ENCODE measurements at regions not wholly inside any gene's neighbourhood (a gene's known extent, or its start where the extent isn't known, plus 50 kb on each side); places are given as distances from the start of the nearest gene placed in this dataset.

DNA sequence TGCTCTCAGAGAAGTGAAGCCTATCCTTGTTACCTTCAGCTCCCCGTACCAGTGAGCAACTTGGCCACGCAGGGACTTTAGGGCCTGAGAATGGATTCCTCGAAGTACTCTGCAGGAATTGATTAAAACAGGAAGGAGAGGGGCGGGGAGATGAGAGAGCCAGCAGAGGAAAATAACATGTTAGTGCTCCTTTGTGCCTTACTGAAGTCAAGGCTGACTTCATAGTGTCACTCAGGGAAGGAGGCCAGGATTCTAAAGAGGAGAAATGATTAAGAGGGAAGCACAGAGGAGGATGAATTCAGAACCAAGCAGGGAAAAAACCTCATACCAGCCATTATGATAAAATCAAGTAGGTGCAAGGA is 195.6 kb upstream of the RHOBTB1 start:
- TF ChIP-seq, protein P1, sequence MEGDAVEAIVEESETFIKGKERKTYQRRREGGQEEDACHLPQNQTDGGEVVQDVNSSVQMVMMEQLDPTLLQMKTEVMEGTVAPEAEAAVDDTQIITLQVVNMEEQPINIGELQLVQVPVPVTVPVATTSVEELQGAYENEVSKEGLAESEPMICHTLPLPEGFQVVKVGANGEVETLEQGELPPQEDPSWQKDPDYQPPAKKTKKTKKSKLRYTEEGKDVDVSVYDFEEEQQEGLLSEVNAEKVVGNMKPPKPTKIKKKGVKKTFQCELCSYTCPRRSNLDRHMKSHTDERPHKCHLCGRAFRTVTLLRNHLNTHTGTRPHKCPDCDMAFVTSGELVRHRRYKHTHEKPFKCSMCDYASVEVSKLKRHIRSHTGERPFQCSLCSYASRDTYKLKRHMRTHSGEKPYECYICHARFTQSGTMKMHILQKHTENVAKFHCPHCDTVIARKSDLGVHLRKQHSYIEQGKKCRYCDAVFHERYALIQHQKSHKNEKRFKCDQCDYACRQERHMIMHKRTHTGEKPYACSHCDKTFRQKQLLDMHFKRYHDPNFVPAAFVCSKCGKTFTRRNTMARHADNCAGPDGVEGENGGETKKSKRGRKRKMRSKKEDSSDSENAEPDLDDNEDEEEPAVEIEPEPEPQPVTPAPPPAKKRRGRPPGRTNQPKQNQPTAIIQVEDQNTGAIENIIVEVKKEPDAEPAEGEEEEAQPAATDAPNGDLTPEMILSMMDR (IDR thresholded peaks at IDR 0.05) = no peak
- no peak for TF ChIP-seq POLR2A (IDR thresholded peaks at IDR 0.05)

Measured in Peyer's patch (tissue), 4 donors.